Fibroblast of pulmonary artery (primary cell): ENCODE measurements at regions not wholly inside any gene's neighbourhood (a gene's known extent, or its start where the extent isn't known, plus 50 kb on each side); places are given as distances from the start of the nearest gene placed in this dataset.

Source experiments
- DNase-seq: peaks from one replicate; pipeline ENCODE4 v3.0.0-alpha.2; 2010; ENCODE audit warnings: low read depth
- H3K4me3 ChIP-seq: replicated peaks from 2 replicates; pipeline ENCODE4 v1.5.1; 2011; ENCODE audit warnings: low read depth, mild to moderate bottlenecking, control low read depth, low read length, moderate library complexity
- TF ChIP-seq, protein P1 (sequence below): IDR thresholded peaks from 2 replicates; pipeline ENCODE4 v1.5.1; 2011; ENCODE audit warnings: mild to moderate bottlenecking, control low read depth, low read length, inconsistent platforms; ENCODE audit errors: missing control alignments

DNA sequence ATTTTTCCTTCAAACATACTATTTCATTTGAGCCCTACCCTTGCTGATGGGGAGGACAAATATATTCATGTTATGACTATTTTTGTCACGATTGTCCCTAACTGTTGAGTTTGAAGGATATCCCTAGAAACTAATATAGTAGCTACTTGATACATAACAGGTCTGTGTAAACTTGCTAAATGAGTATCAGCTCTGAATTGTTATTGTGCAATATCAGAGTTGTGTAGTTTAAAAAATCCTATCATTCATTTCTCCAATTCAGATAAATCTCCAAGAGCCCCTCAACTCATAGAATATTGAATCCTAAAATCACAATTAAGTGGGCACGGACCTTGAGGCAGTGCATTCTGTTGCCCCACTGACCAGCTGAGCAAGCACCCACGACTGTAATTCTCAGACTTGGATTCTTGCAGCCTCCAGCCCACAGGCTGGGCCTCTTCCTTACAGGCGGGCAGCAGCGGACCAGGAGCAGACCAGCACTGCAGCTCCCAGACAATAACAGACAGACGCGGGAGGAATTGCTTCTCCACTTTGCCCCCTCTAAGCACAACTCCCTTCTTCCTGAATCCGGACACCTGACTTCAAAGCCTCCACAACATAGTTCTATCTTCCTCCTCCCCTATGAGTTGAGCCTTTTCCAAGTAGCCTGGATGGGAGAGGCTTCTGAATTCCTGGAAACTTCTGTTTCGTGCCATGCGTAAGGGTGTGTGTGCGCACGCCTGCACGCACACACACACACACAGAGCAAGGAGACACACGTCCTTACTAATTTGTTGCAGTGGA, 337.6 kb upstream of the ARGLU1 start:
- no peak overlapping the region for H3K4me3 ChIP-seq
- TF ChIP-seq, protein P1, sequence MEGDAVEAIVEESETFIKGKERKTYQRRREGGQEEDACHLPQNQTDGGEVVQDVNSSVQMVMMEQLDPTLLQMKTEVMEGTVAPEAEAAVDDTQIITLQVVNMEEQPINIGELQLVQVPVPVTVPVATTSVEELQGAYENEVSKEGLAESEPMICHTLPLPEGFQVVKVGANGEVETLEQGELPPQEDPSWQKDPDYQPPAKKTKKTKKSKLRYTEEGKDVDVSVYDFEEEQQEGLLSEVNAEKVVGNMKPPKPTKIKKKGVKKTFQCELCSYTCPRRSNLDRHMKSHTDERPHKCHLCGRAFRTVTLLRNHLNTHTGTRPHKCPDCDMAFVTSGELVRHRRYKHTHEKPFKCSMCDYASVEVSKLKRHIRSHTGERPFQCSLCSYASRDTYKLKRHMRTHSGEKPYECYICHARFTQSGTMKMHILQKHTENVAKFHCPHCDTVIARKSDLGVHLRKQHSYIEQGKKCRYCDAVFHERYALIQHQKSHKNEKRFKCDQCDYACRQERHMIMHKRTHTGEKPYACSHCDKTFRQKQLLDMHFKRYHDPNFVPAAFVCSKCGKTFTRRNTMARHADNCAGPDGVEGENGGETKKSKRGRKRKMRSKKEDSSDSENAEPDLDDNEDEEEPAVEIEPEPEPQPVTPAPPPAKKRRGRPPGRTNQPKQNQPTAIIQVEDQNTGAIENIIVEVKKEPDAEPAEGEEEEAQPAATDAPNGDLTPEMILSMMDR, result no peak
- peak; percentile 4 for DNase-seq

- TF ChIP-seq, protein P1, result no peak
- peak; percentile 10 for DNase-seq
- H3K4me3 ChIP-seq, result no peak overlapping the region
These were observed 331.5 kb upstream of the ARGLU1 start for GRCh38 chr13:106899442-106899841.

- no peak for DNase-seq
- no peak overlapping the region for H3K4me3 ChIP-seq
- TF ChIP-seq, protein P1, result no peak
These were observed 330.3 kb upstream of the ARGLU1 start for GRCh38 chr13:106898231-106898630.

DNA sequence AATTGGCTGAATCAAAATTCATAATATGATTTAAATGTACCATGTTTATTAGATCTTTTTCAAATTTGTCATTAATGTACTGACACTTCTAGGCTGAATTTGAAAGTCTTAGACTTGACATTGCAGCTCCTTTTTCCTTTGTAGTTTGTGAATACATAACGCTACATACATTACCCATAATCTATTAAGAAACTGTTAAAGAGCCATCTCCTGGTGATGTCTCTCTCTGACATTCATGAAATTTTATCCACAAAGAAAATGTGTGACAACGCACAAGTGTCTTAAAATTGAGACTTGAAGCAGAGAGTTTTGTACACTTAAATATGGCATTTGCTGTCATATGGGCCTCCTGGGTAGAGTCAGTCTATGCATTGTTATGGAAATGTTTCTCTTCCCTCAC, 320.2 kb upstream of the ARGLU1 start:
- TF ChIP-seq, protein P1, result no peak
- no peak for DNase-seq
- H3K4me3 ChIP-seq, result no peak overlapping the region

DNA sequence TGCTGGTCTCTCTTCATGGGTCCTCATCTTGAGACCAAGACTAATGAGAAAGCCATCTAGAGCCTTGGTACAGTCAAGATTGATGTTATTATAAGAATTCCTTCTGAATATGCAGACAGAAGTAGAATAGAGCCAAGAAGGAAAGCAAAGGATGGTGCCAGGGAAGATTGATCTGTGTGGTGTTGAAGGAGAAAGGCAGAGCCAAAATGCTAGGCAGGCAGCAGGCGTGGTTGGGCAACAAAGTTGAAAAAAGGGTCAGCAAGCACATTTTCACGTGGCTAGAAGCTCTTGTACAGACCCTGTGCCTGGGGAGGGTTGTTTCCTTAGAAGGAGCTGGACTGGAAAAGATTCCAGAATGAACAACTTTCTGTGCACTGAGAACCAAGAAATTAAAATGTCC, 319.7 kb upstream of the ARGLU1 start:
- H3K4me3 ChIP-seq, result no peak overlapping the region
- DNase-seq, result no peak
- TF ChIP-seq, protein P1, result no peak

GRCh38 chr13:106883976-106884375, 316.0 kb upstream of the ARGLU1 start:
- TF ChIP-seq, protein P1, result no peak
- DNase-seq, result no peak

DNA sequence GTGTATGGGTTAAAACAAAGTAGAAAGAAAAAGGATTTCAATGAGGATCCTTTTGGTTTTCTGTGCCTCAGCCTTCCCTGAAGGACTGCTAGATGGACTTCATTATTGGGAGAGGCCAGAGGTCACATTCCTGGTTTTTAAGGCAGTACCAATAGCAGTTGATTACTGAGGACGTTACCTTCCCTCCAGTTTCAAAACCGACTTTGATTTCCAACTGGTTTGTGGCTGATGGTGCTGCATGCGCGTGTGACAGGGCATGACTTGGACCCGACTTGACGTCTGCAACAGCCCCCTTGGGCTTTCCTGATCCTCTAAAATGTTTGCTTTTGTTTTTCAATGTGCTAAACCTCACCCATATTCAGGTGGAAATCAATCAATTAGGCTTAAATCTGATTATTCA, 314.3 kb upstream of the ARGLU1 start:
- H3K4me3 ChIP-seq, result no peak overlapping the region
- no peak for DNase-seq
- TF ChIP-seq, protein P1, result no peak

More at GRCh38 chr13:106883976-106884375, 316.0 kb upstream of the ARGLU1 start:
- no peak overlapping the region for H3K4me3 ChIP-seq
